Skeletal muscle tissue (tissue), 3 donors: ENCODE measurements at regions not wholly inside any gene's neighbourhood (a gene's known extent, or its start where the extent isn't known, plus 50 kb on each side); places are given as distances from the start of the nearest gene placed in this dataset.

Experiments
- H3K27ac ChIP-seq: one replicate; pipeline ENCODE4 v1.7.0; 2013; ENCODE audit warnings: mild to moderate bottlenecking, low read depth, low read length, inconsistent platforms
- H3K27me3 ChIP-seq, 3 donors: one replicate each; pipeline ENCODE4 v1.7.0; 2013; ENCODE audit warnings: low read length in 3 of 3; ENCODE audit not compliant: control insufficient read depth in 3 of 3, insufficient read depth in 3 of 3
- H3K36me3 ChIP-seq, 3 donors: one replicate each; pipeline ENCODE4 v1.7.0; 2013; ENCODE audit warnings: low read length in 3 of 3; ENCODE audit not compliant: control insufficient read depth in 3 of 3, insufficient read depth in 3 of 3
- H3K4me1 ChIP-seq, 3 donors: one replicate each; pipeline ENCODE4 v1.7.0; 2013; ENCODE audit warnings: low read length in 3 of 3, mild to moderate bottlenecking in 3 of 3; ENCODE audit not compliant: control insufficient read depth in 3 of 3, insufficient read depth in 3 of 3
- H3K4me3 ChIP-seq, 3 donors: one replicate each; pipeline ENCODE4 v1.7.0; 2013; ENCODE audit warnings: low read length in 3 of 3
- H3K9ac ChIP-seq, 3 donors: one replicate each; pipeline ENCODE4 v1.7.0; 2013; ENCODE audit warnings: low read length in 3 of 3, mild to moderate bottlenecking in 3 of 3, moderate library complexity in 2 of 3, low read depth in 1 of 3
- H3K9me3 ChIP-seq, 3 donors: one replicate each; pipeline ENCODE4 v1.7.0; 2013; ENCODE audit warnings: low read length in 3 of 3; ENCODE audit not compliant: control insufficient read depth in 3 of 3
- donor health status: Osteomylitis.

DNA sequence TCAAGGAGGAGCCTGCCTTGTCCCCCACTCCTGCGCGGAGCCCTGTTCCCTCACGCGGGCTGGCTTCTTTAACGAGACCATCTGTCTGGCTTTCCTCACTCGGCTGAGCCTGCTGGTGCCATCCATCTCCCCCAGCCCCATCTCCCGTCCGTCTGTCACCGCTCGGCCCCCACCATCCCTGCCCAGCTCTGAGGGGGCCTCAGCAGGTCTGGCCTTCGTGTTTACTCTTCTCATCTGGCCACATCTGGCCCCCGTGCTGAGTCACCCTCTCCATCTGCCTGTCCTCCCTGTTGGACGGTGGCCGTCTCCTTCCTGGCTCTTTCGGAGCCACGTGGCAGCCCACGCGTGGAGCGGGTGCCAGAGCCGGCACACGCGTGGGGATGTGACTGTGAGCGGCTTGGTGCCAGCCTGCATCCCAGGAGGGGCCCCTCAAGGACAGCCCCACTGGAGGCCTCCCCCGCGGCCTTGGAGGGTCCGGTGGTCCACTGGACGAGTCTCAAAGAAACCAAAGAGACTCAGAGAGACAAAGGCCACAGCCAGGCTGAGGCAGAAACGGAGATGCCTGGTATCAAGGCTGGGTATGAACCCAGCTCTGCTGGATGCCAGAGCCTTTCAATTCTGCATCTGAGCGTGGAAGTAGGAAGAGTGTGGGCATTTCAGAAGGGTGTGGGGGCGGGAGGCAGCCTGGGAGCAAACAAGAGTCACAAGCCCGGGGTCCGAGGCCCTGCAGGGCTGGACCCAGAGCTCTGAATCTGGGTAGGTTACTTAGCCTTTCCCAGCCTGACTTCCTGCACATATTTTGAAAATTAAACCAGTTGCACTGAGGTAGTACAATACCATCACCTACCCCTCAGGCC, 76.7 kb upstream of the UNC5A start:
- H3K9me3 ChIP-seq: peaks cover 0 to 5% (median 3%) of the 10 kb centered on the region in 3 donors
- H3K36me3 ChIP-seq: no peaks in the 10 kb centered on the region
- peaks cover 59 to 79% (median 77%) of the 10 kb centered on the region in 3 donors for H3K27me3 ChIP-seq
- H3K27ac ChIP-seq: no peak overlapping the region
- H3K9ac ChIP-seq: no peak overlapping the region
- H3K4me3 ChIP-seq: no peak overlapping the region
- H3K4me1 ChIP-seq: no peaks in the 10 kb centered on the region

DNA sequence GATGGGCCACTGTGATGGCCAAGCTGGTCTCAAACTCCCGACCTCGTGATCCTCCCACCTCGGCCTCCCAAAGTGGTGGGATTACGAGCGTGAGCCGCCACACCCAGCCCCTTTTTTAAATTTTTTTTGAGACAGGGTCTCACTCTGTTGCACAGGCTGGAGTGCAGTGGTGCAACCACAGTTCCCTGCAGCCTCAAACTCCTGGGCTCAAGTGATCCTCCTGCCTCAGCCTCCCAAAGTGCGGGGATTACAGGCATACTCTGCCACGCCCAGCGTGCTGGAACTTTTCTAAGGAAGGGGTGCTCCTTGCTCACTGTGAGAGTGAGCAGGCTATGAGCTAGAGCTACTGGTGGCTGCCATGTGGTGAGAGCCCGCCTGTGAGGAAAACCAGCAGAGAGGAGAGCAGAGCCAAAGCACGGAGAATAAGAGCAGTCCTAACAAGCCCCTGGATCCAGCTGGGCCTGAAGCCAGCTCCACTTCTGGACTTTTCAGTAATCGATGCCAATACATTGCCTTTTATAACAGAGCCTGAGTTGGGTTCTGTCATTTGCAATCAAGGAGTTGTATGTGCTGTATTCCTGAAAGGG, 75.5 kb upstream of the UNC5A start:
- Histone ChIP-seq H3K4me3 (no peak overlapping the region), H3K27me3 (peaks cover 59 to 86% (median 82%) of the 10 kb centered on the region in 3 donors)

DNA sequence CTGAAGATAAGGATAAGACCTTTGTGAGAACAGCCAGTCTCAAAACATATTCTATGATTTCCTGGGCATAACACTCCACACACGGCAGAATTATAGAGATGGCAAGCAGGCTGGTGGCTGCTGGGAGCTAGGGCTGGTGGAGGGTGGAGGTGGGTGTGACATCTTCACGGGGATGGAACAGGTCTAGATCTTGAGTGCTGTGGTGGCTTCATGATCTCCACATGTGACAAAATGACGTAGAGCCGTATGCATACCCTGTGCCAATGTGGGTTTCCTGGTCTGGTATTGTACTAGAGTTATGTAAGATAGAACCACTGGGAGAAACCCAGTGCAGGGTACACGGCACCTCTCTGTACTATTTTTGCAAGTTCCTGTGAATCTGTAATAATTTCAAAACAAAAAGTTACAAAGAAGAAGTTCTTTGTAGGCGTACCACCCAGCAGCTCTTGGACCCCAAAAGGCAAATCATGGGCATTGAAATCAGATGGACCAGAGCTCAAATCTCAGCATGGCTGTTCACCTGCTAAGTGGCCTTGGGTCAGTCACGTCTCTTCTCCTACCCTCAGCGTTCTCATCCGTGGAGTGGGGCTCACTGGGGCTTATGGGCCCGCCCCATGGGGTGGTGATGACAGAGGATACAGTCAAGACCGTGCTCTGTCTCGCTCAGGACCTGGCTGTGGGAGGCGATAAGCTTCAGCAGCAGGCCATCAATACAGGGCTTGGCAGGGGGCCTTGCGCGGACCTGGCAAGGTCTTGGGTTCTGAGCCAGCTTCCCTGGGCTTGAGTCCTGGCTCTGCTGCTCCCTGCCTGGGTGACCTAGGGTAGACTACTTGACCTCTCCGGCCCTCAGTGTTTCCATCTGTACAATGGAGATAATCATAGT, 74.7 kb upstream of the UNC5A start:
- no peaks in the 10 kb centered on the region for H3K4me1 ChIP-seq
- peaks cover 0 to 4% (median 3%) of the 10 kb centered on the region in 3 donors for H3K9me3 ChIP-seq
- H3K9ac ChIP-seq: no peak overlapping the region
- H3K36me3 ChIP-seq: no peaks in the 10 kb centered on the region
- H3K27me3 ChIP-seq: peaks cover 64 to 90% (median 83%) of the 10 kb centered on the region in 3 donors
- H3K27ac ChIP-seq: no peak overlapping the region
- H3K4me3 ChIP-seq: no peak overlapping the region

More for the DNA sequence above, 75.5 kb upstream of the UNC5A start:
- no peaks in the 10 kb centered on the region for H3K4me1 ChIP-seq
- H3K9ac ChIP-seq: no peak overlapping the region
- H3K36me3 ChIP-seq: no peaks in the 10 kb centered on the region
- no peak overlapping the region for H3K27ac ChIP-seq
- H3K9me3 ChIP-seq: peaks cover 0 to 5% (median 3%) of the 10 kb centered on the region in 3 donors

DNA sequence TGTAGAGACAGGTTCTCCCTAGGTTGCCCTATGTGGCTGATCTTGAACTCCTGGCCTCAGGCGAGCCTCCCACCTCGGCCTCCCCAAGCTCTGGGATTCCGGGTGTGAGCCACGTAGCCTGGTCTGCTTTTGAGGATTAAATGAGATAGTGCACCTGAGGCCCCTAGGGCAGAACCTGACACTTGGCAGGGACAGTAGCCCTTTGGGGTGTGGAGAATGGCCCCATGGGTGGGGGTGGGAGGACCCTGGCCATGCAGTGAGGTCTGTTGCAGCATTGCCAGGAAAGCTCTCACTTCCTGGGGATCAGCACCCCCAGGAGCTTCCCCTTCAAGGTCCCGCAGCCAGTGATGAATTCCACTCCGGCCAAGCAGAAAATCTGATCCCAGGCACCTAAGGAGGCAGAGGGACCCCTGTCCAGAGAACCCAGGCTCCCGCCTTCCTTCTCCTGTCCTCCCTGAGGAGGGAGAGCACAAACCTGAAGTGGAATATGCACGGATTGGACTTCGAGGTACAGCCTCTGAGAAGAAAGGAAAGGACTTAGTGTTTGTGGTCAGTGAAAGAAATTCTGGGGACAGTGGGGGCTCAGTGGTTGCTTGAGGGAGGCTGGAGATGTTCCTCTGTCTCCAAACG, 73.9 kb upstream of the UNC5A start:
- Histone ChIP-seq H3K27ac (no peak overlapping the region), H3K9me3 (no peaks in the 10 kb centered on the region), H3K27me3 (peaks cover 64 to 90% (median 83%) of the 10 kb centered on the region in 3 donors), H3K4me3 (no peak overlapping the region), H3K4me1 (no peaks in the 10 kb centered on the region), H3K36me3 (no peaks in the 10 kb centered on the region), H3K9ac (no peak overlapping the region)

DNA sequence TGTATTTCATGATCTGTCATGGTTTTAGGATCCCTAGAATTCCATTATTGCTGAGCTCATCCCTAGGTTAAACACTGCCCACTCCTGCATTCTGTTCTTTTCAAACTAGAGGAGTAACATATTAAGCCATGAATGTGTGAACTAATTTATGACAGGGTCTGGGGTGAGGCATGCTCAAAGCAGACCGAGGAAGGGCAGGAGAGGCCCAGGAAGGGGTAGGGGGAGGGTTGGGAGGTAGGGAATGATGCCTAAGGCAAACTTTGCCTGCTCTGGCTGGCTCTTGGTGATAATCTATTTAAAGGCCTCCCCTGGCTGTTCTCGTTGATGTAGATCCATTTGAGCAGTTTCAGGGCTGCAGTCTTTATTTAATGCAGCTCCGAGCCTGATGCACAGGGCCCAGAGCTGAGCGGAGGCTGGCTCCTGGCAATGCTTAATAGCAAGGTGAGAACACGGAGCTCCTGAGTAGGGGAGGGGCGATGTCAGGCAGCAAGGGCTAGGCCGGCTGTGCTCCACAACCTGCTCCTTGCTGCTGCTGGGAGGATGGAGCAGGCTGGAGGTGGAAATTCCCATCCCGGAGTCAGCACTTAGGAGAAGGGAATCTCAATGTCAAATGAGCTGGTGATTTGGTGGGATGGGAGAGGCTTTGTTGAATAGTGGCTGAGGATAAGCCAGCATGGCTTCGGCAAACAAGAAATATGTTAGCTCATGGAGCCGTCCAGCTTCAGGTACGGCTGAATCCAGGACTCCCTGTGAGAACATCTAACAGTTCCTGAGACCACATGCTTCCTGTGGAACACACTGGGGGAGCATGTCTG, 73.2 kb upstream of the UNC5A start:
- Histone ChIP-seq H3K4me3 (no peak overlapping the region), H3K4me1 (no peaks in the 10 kb centered on the region), H3K27me3 (peaks cover 67 to 92% (median 87%) of the 10 kb centered on the region in 3 donors), H3K27ac (no peak overlapping the region), H3K9me3 (no peaks in the 10 kb centered on the region), H3K36me3 (no peaks in the 10 kb centered on the region), H3K9ac (no peak overlapping the region)

DNA sequence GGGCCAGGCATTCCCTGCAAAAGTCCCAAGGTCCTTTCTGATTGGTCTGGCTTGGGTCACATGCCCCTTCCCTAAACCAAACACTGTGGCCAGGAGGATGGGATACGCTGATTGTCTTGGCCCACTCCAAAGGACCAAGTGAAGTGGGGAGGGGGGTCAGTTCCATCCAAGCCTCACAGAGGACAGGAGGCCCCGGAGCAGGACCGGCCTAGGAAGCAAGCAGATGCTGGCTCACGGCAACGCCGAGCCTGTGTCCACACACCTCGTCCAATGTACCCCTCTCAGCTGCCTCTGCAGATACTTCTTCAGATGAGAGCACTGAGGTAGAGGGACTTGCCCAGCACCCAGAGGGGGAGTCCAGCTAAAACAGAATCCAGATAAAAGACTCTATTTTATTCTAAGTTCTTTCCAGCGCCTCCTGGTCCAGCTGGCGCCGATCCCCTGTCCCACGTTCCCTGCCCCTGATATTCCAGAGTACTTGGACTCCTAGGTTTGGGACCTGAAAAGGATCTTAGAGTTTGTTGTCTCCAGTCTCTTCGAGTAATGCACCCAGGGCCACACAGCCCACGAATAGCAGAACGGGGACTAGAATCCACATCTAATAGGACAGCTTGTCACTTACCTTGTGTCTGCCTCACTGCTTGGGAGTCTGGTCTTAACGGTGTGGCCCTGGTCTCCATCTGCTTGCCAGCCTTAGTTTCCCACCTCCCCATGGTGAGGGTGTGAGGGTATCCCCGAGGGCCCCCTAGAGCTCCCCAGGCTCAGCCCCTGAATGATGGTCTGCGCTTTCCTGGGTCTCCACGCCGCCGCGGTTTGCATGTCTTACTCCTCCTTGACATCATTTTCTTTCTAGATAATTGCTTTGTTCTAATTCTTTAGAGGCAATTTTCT, 72.4 kb upstream of the UNC5A start:
- Histone ChIP-seq H3K27ac (no peak overlapping the region), H3K27me3 (peaks cover 65 to 91% (median 86%) of the 10 kb centered on the region in 3 donors), H3K9me3 (no peaks in the 10 kb centered on the region), H3K4me3 (no peak overlapping the region), H3K4me1 (no peaks in the 10 kb centered on the region), H3K9ac (no peak overlapping the region), H3K36me3 (no peaks in the 10 kb centered on the region)

DNA sequence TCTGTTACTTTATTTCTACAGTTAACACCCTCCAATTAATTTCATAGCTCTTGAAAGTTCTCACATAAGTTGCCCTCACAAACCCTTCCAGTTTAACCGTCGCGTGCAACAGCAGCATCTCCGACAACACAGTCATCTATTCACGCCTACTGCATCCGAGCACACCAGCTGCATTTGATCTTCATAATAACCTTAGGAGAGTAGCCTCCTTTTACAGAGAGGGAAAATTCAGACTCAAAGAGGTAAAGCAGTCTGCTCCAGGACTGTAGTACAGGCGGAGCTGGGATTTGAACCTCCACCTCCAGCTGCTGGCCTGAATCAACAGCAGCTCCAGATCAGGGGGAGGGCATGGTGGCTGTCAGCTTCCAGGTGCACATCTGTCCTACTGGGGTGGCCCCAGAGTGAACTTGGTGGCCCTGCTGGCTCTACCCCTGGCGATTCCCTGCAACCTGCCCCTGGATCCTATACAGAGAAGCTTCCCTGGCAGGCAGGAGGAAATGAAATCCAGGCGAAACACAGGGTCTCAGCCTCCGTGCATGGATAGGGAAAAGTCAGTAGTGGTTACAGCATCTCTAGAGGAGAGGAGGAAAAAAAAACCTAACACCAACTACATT, 71.6 kb upstream of the UNC5A start:
- Histone ChIP-seq H3K9ac (no peak overlapping the region), H3K36me3 (no peaks in the 10 kb centered on the region), H3K27me3 (peaks cover 69 to 90% (median 85%) of the 10 kb centered on the region in 3 donors), H3K4me3 (no peak overlapping the region), H3K27ac (no peak overlapping the region), H3K4me1 (peaks cover 0 to 3% (median 0%) of the 10 kb centered on the region in 3 donors), H3K9me3 (no peaks in the 10 kb centered on the region)

DNA sequence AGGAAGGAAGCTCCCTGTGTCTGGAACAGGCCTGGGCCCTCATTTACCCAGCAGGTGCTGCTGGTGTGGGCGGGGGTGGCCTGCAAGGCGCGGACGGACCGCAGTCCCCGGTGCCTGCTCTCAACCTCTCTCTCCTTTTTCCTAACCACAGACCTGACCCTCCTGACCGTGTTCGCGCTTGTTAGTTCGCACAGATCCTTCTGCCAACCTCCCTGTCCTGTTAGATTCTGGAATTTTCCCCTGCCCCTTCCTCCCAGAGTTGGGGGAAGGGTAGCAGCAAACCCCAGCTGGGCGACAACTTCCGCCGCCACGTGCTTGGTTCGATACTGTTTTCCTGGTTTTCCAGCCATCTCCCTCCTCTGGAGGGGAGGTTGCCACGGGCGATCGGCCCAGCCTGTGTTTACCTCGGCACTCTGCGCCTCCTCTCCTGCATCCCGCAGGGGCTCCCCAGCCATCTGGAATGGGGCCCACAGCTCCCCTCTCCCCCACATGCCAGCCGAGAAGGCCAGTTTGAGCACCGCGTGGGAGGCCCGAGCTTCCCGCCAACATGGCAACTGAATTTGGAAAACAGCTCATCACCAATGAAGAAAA, 70.8 kb upstream of the UNC5A start:
- Histone ChIP-seq H3K9me3 (no peaks in the 10 kb centered on the region), H3K27ac (no peak overlapping the region), H3K4me1 (peaks cover 0 to 3% (median 2%) of the 10 kb centered on the region in 3 donors), H3K27me3 (peaks cover 78 to 93% (median 88%) of the 10 kb centered on the region in 3 donors), H3K9ac (no peak overlapping the region), H3K4me3 (no peak overlapping the region), H3K36me3 (no peaks in the 10 kb centered on the region)
